Medulla oblongata (tissue), 1 donor: ENCODE measurements at regions not wholly inside any gene's neighbourhood (a gene's known extent, or its start where the extent isn't known, plus 50 kb on each side); places are given as distances from the start of the nearest gene placed in this dataset.
"Not testable (repeated sequence)": the region's sequence is repeated elsewhere in the genome, so short reads cannot be mapped to it uniquely, and the experiment has no call there.

Experiments used
- DNase-seq: peaks from one replicate; pipeline ENCODE4 v3.0.0-alpha.2; 2015; ENCODE audit errors: extremely low spot score

- DNase-seq: no peak
These were observed 236.5 kb upstream of the SPHKAP start for GRCh38 chr2:228417956-228418355.

- DNase-seq: no peak
These were observed 236.0 kb upstream of the SPHKAP start for GRCh38 chr2:228417526-228417925.

GRCh38 chr2:228410061-228410460 is 228.6 kb upstream of the SPHKAP start:
- no peak for DNase-seq

GRCh38 chr2:228409493-228409892 is 228.0 kb upstream of the SPHKAP start:
- no peak for DNase-seq

GRCh38 chr2:228408529-228409227 is 227.2 kb upstream of the SPHKAP start:
- no peak for DNase-seq

GRCh38 chr2:228407821-228408220 is 226.3 kb upstream of the SPHKAP start:
- DNase-seq: no peak

GRCh38 chr2:228401065-228401912 is 219.8 kb upstream of the SPHKAP start:
- DNase-seq: no peak

GRCh38 chr2:228387776-228388175 is 206.3 kb upstream of the SPHKAP start:
- DNase-seq: no peak

- DNase-seq: no peak
These were observed 197.4 kb upstream of the SPHKAP start for GRCh38 chr2:228378696-228379425.

GRCh38 chr2:228378233-228378632 is 196.7 kb upstream of the SPHKAP start:
- DNase-seq: no peak

GRCh38 chr2:228377533-228377932 is 196.0 kb upstream of the SPHKAP start:
- no peak for DNase-seq

- DNase-seq: no peak
These were observed 193.3 kb upstream of the SPHKAP start for GRCh38 chr2:228374741-228375140.

GRCh38 chr2:228373191-228373590 is 191.7 kb upstream of the SPHKAP start:
- DNase-seq: no peak

- DNase-seq: no peak
These were observed 190.7 kb upstream of the SPHKAP start for GRCh38 chr2:228372212-228372611.

GRCh38 chr2:228369400-228370031 is 188.0 kb upstream of the SPHKAP start:
- no peak for DNase-seq

GRCh38 chr2:228367356-228367755 is 185.9 kb upstream of the SPHKAP start:
- DNase-seq: no peak

GRCh38 chr2:228359473-228359872 is 178.0 kb upstream of the SPHKAP start:
- DNase-seq: no peak

GRCh38 chr2:228355897-228356296 is 174.4 kb upstream of the SPHKAP start:
- DNase-seq: no peak

GRCh38 chr2:228352980-228353379 is 171.5 kb upstream of the SPHKAP start:
- not testable (repeated sequence) for DNase-seq

GRCh38 chr2:228352048-228352447 is 170.6 kb upstream of the SPHKAP start:
- DNase-seq: no peak

GRCh38 chr2:228348516-228349064 is 167.1 kb upstream of the SPHKAP start:
- no peak for DNase-seq

- DNase-seq: no peak
These were observed 163.0 kb upstream of the SPHKAP start for GRCh38 chr2:228344531-228344930.
